GM12864 (cell line): ENCODE measurements at regions not wholly inside any gene's neighbourhood (a gene's known extent, or its start where the extent isn't known, plus 50 kb on each side); places are given as distances from the start of the nearest gene placed in this dataset.

Experiments used
- DNase-seq: peaks from one replicate; pipeline ENCODE4 v3.0.0-alpha.2; 2011; ENCODE audit warnings: low read depth
- H3K4me3 ChIP-seq: 2 replicates; pipeline ENCODE4 v1.5.1; 2011; ENCODE audit warnings: mild to moderate bottlenecking, low read depth, low read length, control low read depth
- CTCF ChIP-seq: IDR thresholded peaks from 2 replicates; pipeline ENCODE4 v1.5.1; 2011; ENCODE audit warnings: low read depth, mild to moderate bottlenecking, moderate library complexity, low read length, control low read depth, inconsistent platforms; ENCODE audit errors: missing control alignments

DNA sequence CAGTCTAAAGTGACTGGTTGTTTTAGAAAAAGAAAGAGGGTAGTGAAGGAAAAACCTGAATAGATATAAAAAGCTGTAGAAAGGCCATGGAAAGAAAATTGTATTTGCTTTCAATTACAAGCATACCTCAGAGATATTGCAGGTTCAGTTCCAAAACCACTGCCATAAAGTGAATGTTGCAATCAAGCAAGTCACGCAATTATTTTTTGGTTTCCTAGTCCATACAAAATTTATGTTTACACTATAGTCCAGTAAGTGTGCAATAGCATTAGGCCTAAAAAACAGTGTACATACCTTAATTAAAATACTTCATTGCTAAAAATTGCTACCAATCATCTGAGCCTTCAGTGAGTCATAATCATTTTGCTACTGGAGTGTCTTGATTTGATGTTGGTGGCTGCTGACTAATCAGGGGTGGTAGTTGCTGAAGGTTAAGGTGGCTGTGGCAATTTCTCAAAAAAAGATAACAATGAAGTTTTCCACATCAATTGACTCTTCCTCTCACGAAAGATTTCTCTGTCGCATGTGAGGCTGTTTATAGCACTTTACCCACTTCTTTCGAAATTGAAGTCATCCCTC, 2003.8 kb upstream of the PIK3C3 start:
- DNase-seq = no peak
- no peak overlapping the region for H3K4me3 ChIP-seq
- no peak for TF ChIP-seq CTCF

- TF ChIP-seq CTCF = no peak
- H3K4me3 ChIP-seq = no peak overlapping the region
- no peak for DNase-seq
Measured at GRCh38 chr18:39946623-39947061, 2008.4 kb upstream of the PIK3C3 start.

GRCh38 chr18:39945076-39945475, 2010.0 kb upstream of the PIK3C3 start:
- no peak for DNase-seq
- H3K4me3 ChIP-seq = no peak overlapping the region
- TF ChIP-seq CTCF = no peak

DNA sequence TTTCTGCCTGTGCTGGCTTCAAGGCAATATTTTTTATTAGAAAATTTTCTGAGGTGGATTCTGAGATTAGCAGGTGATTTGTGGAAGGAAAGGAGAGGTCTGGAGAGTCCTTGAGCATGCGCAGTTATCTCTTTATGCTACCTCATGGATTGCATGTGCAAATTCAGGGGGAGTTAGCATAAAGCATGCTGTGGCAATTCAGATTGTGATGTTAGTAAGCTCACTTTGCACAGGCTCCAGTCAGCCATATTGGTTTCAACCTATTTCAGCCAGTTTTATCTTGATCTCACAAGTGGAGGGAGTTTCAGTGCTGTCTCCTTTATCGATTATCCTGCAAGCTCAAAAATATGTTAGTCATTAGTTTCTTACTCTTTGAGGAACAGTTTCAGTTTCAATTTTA, 2012.3 kb upstream of the PIK3C3 start:
- no peak overlapping the region for H3K4me3 ChIP-seq
- no peak for TF ChIP-seq CTCF
- no peak for DNase-seq

DNA sequence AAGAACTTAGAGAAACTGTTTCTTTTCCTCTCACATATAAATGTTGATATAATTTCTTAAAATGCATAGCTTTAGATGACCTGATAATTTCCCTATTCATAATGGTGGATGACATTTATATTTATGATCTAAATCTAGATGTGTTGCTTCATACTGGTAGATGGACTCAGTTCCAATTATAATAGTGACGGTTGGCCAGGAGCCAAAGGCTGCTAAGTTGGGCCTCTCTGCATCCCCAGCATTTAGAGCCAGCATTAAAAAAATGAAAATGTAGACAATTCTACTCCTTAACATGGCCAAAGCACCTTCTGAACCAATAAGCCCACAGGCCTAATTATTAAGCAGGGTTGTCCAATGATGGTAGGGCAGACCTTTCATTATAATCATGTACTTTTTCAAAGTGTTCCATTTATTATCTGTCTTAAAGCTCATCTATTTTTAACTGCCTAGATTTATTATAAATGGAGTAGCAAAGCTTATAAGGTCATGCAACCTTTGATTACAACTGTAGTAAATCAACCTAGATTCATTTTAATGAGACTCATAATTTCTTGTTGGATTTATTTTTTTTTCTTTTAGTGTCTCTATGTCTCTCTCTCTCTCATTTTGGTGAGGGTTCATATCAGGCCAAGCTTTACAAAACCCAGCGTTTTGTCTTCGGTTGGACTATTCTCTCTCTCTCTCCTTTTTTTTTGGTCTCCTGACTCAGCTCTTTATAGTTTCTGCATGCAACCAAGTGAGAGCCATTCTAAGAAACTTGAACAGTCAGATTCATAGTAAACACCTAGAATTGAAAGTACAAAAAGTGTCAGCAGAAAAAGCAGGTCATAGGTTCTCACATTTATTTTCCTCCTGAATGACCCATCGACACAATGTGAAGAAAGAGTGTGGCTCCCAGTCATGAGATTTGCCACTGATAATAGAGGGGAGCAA, 2016.1 kb upstream of the PIK3C3 start:
- no peak for TF ChIP-seq CTCF
- H3K4me3 ChIP-seq = no peak overlapping the region

GRCh38 chr18:39935598-39935997, 2019.4 kb upstream of the PIK3C3 start:
- no peak for TF ChIP-seq CTCF
- no peak for DNase-seq
- H3K4me3 ChIP-seq = no peak overlapping the region

More for the DNA sequence above, 2016.1 kb upstream of the PIK3C3 start:
- DNase-seq = no peak

GRCh38 chr18:39918847-39919246, 2036.2 kb upstream of the PIK3C3 start:
- DNase-seq = no peak
- no peak overlapping the region for H3K4me3 ChIP-seq
- TF ChIP-seq CTCF = no peak
